ENCODE measurements at regions not wholly inside any gene's neighbourhood (a gene's known extent, or its start where the extent isn't known, plus 50 kb on each side); places are given as distances from the start of the nearest gene placed in this dataset.
A peak's percentile ranks its signal among the peaks of the same experiment; 100 is the strongest.

DNA sequence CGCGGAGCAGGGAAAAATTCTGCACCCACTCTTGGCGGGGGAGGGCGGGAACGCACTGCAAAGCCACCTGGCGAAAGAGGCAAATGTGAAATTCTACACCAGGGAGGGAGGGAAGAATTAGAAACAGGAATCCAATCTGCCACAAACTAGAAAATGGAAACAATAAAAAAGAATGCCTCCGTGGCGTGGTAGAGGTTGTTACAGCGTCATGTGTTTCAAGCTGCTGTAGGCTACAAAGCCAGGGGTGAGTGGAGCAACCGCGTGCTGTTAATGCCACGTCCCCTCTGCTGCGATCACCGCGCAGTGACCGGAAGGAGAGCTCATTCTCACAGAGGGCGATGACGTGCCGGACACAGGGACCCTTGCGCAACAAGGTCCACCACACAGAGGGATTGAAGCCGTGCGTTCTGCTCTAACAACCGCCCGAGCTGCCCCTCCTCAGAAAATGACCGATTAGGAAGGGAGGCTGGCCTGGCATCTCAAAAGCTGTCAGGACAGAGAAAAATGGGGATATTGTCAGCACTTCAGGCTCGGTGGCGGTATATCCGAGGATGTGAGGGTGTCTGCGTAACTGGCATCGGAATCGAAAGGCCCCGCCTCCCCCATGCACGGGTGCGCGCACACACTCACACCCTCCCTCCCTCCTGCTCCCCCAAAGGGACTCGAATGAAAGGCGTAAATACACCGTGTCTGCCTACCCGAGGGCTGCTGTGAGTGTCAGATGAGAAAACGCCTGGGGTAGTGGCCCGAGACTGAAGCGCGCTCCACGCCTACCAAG, 70.8 kb upstream of the TNRC6C start (continued):
- TF ChIP-seq, protein P1, sequence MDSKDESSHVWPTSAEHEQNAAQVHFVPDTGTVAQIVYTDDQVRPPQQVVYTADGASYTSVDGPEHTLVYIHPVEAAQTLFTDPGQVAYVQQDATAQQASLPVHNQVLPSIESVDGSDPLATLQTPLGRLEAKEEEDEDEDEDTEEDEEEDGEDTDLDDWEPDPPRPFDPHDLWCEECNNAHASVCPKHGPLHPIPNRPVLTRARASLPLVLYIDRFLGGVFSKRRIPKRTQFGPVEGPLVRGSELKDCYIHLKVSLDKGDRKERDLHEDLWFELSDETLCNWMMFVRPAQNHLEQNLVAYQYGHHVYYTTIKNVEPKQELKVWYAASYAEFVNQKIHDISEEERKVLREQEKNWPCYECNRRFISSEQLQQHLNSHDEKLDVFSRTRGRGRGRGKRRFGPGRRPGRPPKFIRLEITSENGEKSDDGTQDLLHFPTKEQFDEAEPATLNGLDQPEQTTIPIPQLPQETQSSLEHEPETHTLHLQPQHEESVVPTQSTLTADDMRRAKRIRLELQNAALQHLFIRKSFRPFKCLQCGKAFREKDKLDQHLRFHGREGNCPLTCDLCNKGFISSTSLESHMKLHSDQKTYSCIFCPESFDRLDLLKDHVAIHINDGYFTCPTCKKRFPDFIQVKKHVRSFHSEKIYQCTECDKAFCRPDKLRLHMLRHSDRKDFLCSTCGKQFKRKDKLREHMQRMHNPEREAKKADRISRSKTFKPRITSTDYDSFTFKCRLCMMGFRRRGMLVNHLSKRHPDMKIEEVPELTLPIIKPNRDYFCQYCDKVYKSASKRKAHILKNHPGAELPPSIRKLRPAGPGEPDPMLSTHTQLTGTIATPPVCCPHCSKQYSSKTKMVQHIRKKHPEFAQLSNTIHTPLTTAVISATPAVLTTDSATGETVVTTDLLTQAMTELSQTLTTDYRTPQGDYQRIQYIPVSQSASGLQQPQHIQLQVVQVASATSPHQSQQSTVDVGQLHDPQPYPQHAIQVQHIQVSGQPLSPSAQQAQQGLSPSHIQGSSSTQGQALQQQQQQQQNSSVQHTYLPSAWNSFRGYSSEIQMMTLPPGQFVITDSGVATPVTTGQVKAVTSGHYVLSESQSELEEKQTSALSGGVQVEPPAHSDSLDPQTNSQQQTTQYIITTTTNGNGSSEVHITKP (IDR thresholded peaks at IDR 0.05; ENCODE audit: partially characterized antibody): peak; percentile 72
- TF ChIP-seq ILF3 (IDR thresholded peaks at IDR 0.05; ENCODE audit: borderline replicate concordance) (no peak), LEF1 (IDR thresholded peaks at IDR 0.05) (0 out of 2 replicates have a peak, but pooled peaks have one; percentile 35), ZNF79 (CRISPR knock-in tag; IDR thresholded peaks at IDR 0.05; ENCODE audit: low read depth) (0 out of 2 replicates have a peak, but pooled peaks have one; percentile 16), MYC (IDR thresholded peaks at IDR 0.05; ENCODE audit: low read depth, low read length) (peak; percentile 82; the same call in 1 of the 2 replicates), MYC (CRISPR knock-in tag; IDR thresholded peaks at IDR 0.05; ENCODE audit: borderline replicate concordance, low read depth) (no peak)
- TF ChIP-seq, protein P2, sequence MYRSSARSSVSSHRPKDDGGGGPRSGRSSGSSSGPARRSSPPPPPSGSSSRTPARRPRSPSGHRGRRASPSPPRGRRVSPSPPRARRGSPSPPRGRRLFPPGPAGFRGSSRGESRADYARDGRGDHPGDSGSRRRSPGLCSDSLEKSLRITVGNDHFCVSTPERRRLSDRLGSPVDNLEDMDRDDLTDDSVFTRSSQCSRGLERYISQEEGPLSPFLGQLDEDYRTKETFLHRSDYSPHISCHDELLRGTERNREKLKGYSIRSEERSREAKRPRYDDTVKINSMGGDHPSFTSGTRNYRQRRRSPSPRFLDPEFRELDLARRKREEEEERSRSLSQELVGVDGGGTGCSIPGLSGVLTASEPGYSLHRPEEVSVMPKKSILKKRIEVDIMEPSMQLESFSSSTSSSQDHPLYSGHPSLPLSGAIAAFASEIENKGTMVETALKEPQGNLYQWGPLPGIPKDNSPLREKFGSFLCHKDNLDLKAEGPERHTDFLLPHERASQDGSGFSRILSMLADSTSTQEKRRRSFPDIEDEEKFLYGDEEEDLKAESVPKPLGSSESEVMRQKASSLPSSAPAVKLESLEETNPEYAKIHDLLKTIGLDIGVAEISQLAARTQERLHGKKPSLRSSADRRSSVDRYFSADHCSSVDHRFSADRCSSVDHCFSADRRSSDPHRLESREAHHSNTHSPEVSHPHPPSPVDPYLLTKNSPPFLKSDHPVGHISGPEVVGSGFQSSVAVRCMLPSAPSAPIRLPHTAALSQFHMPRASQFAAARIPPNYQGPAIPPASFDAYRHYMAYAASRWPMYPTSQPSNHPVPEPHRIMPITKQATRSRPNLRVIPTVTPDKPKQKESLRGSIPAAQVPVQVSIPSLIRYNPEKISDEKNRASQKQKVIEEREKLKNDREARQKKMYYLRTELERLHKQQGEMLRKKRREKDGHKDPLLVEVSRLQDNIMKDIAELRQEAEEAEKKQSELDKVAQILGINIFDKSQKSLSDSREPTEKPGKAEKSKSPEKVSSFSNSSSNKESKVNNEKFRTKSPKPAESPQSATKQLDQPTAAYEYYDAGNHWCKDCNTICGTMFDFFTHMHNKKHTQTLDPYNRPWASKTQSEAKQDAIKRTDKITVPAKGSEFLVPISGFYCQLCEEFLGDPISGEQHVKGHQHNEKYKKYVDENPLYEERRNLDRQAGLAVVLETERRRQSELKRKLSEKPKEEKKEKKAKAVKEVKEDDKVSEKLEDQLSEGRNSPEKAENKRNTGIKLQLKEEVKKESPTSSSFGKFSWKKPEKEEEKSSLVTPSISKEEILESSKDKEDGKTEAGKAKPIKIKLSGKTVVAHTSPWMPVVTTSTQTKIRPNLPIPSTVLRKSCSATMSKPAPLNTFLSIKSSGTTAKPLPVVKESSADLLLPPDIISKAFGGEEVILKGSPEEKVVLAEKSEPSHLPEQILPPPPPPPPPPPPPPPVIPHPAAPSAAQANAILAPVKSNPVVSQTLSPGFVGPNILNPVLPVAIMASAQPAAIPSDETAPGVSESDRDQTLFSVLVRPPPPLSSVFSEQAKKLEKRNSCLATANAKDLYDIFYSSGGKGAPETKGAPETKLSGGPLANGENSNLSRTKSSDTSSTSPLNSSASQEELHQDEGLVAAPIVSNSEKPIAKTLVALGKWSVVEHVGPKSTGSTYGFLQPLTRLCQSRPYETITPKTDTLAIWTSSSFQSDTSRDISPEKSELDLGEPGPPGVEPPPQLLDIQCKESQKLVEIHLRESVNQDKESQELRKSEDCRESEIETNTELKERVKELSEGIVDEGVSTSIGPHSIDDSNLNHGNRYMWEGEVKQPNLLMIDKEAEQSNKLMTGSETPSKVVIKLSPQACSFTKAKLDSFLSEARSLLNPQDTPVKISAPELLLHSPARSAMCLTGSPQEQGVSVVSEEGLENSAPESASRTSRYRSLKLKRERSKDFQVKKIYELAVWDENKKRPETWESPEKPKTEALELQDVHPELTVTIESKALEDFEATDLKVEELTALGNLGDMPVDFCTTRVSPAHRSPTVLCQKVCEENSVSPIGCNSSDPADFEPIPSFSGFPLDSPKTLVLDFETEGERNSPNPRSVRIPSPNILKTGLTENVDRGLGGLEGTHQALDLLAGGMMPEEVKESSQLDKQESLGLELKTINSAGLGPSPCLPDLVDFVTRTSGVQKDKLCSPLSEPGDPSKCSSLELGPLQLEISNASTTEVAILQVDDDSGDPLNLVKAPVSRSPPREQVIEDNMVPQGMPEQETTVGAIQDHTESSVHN (IDR thresholded peaks at IDR 0.05; ENCODE audit: borderline replicate concordance in 1 of 2, low read depth in 1 of 2): peak in 1 of 2 experiments; percentile 38; a peak in 1 of 4 replicates
- TF ChIP-seq, protein P3, sequence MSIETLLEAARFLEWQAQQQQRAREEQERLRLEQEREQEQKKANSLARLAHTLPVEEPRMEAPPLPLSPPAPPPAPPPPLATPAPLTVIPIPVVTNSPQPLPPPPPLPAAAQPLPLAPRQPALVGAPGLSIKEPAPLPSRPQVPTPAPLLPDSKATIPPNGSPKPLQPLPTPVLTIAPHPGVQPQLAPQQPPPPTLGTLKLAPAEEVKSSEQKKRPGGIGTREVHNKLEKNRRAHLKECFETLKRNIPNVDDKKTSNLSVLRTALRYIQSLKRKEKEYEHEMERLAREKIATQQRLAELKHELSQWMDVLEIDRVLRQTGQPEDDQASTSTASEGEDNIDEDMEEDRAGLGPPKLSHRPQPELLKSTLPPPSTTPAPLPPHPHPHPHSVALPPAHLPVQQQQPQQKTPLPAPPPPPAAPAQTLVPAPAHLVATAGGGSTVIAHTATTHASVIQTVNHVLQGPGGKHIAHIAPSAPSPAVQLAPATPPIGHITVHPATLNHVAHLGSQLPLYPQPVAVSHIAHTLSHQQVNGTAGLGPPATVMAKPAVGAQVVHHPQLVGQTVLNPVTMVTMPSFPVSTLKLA (conservative IDR thresholded peaks at IDR 0.05): peak in 1 of 2 experiments; percentile 43; a peak in 1 of 4 replicates
- TF ChIP-seq, protein P4, sequence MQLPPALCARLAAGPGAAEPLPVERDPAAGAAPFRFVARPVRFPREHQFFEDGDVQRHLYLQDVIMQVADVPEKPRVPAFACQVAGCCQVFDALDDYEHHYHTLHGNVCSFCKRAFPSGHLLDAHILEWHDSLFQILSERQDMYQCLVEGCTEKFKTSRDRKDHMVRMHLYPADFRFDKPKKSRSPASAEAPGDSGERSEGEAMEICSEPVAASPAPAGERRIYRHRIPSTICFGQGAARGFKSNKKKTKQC (CRISPR knock-in tag; IDR thresholded peaks at IDR 0.05): peak; percentile 56; the same call in 1 of the 2 replicates
